ENCODE measurements at regions not wholly inside any gene's neighbourhood (a gene's known extent, or its start where the extent isn't known, plus 50 kb on each side); places are given as distances from the start of the nearest gene placed in this dataset.

- no peak for TF ChIP-seq EZH2phosphoT487 (IDR thresholded peaks at IDR 0.05; ENCODE audit: insufficient read depth, low read depth)
- no peak for TF ChIP-seq EZH2 (IDR thresholded peaks at IDR 0.05; ENCODE audit: insufficient read depth, poor library complexity, severe bottlenecking)
These were observed 130.0 kb upstream of the BACE2 start for GRCh38 chr21:41037936-41038335.

Measured in GM23248 (cell line).